Ovary (tissue), 7 donors: ENCODE measurements at regions not wholly inside any gene's neighbourhood (a gene's known extent, or its start where the extent isn't known, plus 50 kb on each side); places are given as distances from the start of the nearest gene placed in this dataset.
"Not testable (repeated sequence)": the region's sequence is repeated elsewhere in the genome, so short reads cannot be mapped to it uniquely, and the experiment has no call there.

Experiments used
- DNase-seq, 5 donors: peaks; one replicate each; pipeline ENCODE4 v3.0.0-alpha.2; 2019 to 2020
- H3K27ac ChIP-seq, 2 donors: fragments of 200-600 bp; one replicate each; pipeline versions ENCODE4 v1.5.1 to v1.8.0; 2019 to 2022
- H3K27me3 ChIP-seq: fragments of 200-600 bp; one replicate; pipeline ENCODE4 v1.8.0; 2022
- H3K36me3 ChIP-seq: fragments of 200-600 bp; sonication (generic); one replicate; pipeline ENCODE4 v1.5.1; 2019
- H3K4me1 ChIP-seq: one replicate; pipeline ENCODE4 v1.8.1; 2013; ENCODE audit warnings: mild to moderate bottlenecking, moderate library complexity; ENCODE audit not compliant: insufficient read depth
- H3K4me3 ChIP-seq: fragments of 200-600 bp; sonication (generic); one replicate; pipeline ENCODE4 v1.5.1; 2017
- H3K9me3 ChIP-seq, 2 donors: fragments of 200-600 bp in 1 of 2; sonication (generic) in 1 of 2; one replicate each; pipeline versions ENCODE4 v1.5.1 to v1.8.1; 2013 to 2019; ENCODE audit warnings: mild to moderate bottlenecking in 1 of 2, moderate library complexity in 1 of 2
- WGBS, 3 donors: extraction: QIAGEN DNeasy Blood & Tissue Kit in 1 of 3; methylation state at CpG; one replicate each; pipeline versions ENCODE4 v1.1.5 to v1.1.7; 2013 to 2017; 5-methylcytosine and 5-hydroxymethylcytosine counted together
- intact Hi-C, 4 donors: fragments of 100-400 bp; cut with DNase I; formaldehyde crosslinking; loops; one replicate each; pipeline versions ENCODE4 v1.11.0 to v1.15.1; 2022 to 2023
- donor health status: DM: no; HTN: no; CAD: no; lungs with moderate emphysema.
- donor health status: DM: no; HTN: no; CAD: no.
- donor health status: Bipolar disorder and iron deficiency.
- donor health status: DM: no; HTN: no; CAD: no.
- donor health status: DM: yes; HTN: yes; CAD: no.

GRCh38 chr2:87424763-87425154 lies 323.1 kb upstream of the PLGLB2 start:
- H3K27ac ChIP-seq, H3K27me3 ChIP-seq, H3K4me3 ChIP-seq, DNase-seq, H3K36me3 ChIP-seq, intact Hi-C loops, H3K4me1 ChIP-seq, H3K9me3 ChIP-seq: not testable (repeated sequence)
- 33% methylated on average over 1 of the region's 1 CpG; no CpG with 5 or more reads in 2 of the 3 donors for WGBS, 3 donors

GRCh38 chr2:87425191-87425590 lies 322.7 kb upstream of the PLGLB2 start:
- WGBS, 3 donors, result 53 to 70% (median 62%) methylated on average over 3 of the region's 3 CpGs
- DNase-seq, H3K36me3 ChIP-seq, H3K9me3 ChIP-seq, H3K27me3 ChIP-seq, H3K4me3 ChIP-seq, intact Hi-C loops, H3K27ac ChIP-seq, H3K4me1 ChIP-seq: not testable (repeated sequence)

- H3K27me3 ChIP-seq, H3K4me3 ChIP-seq, H3K36me3 ChIP-seq, H3K4me1 ChIP-seq, H3K9me3 ChIP-seq, H3K27ac ChIP-seq, DNase-seq, intact Hi-C loops: not testable (repeated sequence)
- WGBS, 3 donors, result 93 to 95% (median 94%) methylated on average over 2 to 3 of the region's 3 CpGs
Observed at GRCh38 chr2:87425717-87426116, 322.2 kb upstream of the PLGLB2 start.

GRCh38 chr2:87428452-87429130 lies 319.3 kb upstream of the PLGLB2 start:
- intact Hi-C loops, result not testable (repeated sequence)
- WGBS, 3 donors, result 60 to 92% (median 72%) methylated on average over 1 to 2 of the region's 2 CpGs

GRCh38 chr2:87429206-87429930 lies 318.5 kb upstream of the PLGLB2 start:
- H3K9me3 ChIP-seq, H3K36me3 ChIP-seq, H3K27me3 ChIP-seq, DNase-seq, intact Hi-C loops, H3K4me1 ChIP-seq, H3K4me3 ChIP-seq, H3K27ac ChIP-seq: not testable (repeated sequence)
- 72 to 84% (median 83%) methylated on average over 2 to 9 of the region's 9 CpGs for WGBS, 3 donors

More at GRCh38 chr2:87428452-87429130, 319.3 kb upstream of the PLGLB2 start:
- not testable (repeated sequence) for H3K36me3 ChIP-seq, H3K9me3 ChIP-seq, H3K27me3 ChIP-seq, H3K4me1 ChIP-seq, DNase-seq, H3K27ac ChIP-seq, H3K4me3 ChIP-seq

- H3K27me3 ChIP-seq, DNase-seq, intact Hi-C loops, H3K4me1 ChIP-seq, H3K27ac ChIP-seq, H3K9me3 ChIP-seq, H3K36me3 ChIP-seq, H3K4me3 ChIP-seq: not testable (repeated sequence)
- WGBS, 3 donors, result 90 to 100% (median 97%) methylated on average over 1 to 3 of the region's 4 CpGs
Observed at GRCh38 chr2:87429931-87430275, 318.0 kb upstream of the PLGLB2 start.

- H3K9me3 ChIP-seq, DNase-seq, H3K27me3 ChIP-seq, H3K36me3 ChIP-seq, H3K4me3 ChIP-seq, intact Hi-C loops, H3K4me1 ChIP-seq, H3K27ac ChIP-seq: not testable (repeated sequence)
- 60 to 100% methylated on average over 1 of the region's 2 CpGs; no CpG with 5 or more reads in 1 of the 3 donors for WGBS, 3 donors
Observed at GRCh38 chr2:87431051-87431450, 316.8 kb upstream of the PLGLB2 start.

- H3K4me1 ChIP-seq, intact Hi-C loops, H3K27ac ChIP-seq, H3K4me3 ChIP-seq, H3K9me3 ChIP-seq, DNase-seq, H3K27me3 ChIP-seq, H3K36me3 ChIP-seq: not testable (repeated sequence)
- 48 to 62% (median 53%) methylated on average over 1 of the region's 2 CpGs for WGBS, 3 donors
Observed at GRCh38 chr2:87432711-87433453, 315.0 kb upstream of the PLGLB2 start.

GRCh38 chr2:87436007-87436406 lies 311.9 kb upstream of the PLGLB2 start:
- H3K27me3 ChIP-seq, H3K27ac ChIP-seq, intact Hi-C loops, H3K4me1 ChIP-seq, H3K36me3 ChIP-seq, H3K9me3 ChIP-seq, H3K4me3 ChIP-seq, DNase-seq: not testable (repeated sequence)
- WGBS, 3 donors, result 88 to 94% (median 90%) methylated on average over 3 to 4 of the region's 4 CpGs

GRCh38 chr2:87437701-87438260 lies 310.1 kb upstream of the PLGLB2 start:
- H3K27me3 ChIP-seq, H3K4me3 ChIP-seq, intact Hi-C loops, H3K27ac ChIP-seq, H3K4me1 ChIP-seq, H3K36me3 ChIP-seq, DNase-seq, H3K9me3 ChIP-seq: not testable (repeated sequence)
- WGBS, 3 donors, result 37 to 51% methylated on average over 3 to 4 of the region's 4 CpGs; no CpG with 5 or more reads in 1 of the 3 donors

GRCh38 chr2:87438780-87439454 lies 309.0 kb upstream of the PLGLB2 start:
- DNase-seq, H3K27ac ChIP-seq, H3K4me3 ChIP-seq, H3K27me3 ChIP-seq, intact Hi-C loops, H3K4me1 ChIP-seq, H3K9me3 ChIP-seq, H3K36me3 ChIP-seq: not testable (repeated sequence)
- WGBS, 3 donors, result 70 to 86% (median 79%) methylated on average over 6 of the region's 6 CpGs
